Bronchial epithelial cell (primary cell): ENCODE measurements at regions not wholly inside any gene's neighbourhood (a gene's known extent, or its start where the extent isn't known, plus 50 kb on each side); places are given as distances from the start of the nearest gene placed in this dataset.
A peak's percentile ranks its signal among the peaks of the same experiment; 100 is the strongest.

ENCODE experiments used
- DNase-seq: peaks from one replicate; pipeline ENCODE4 v3.0.0-alpha.2; 2010; ENCODE audit warnings: low read depth
- FAIRE-seq: peaks from 2 replicates; lab custom pipeline; 2011; peaks lifted over from hg19 to GRCh38; lab: Jason Lieb, UNC
- H3K27me3 ChIP-seq: 2 replicates; pipeline ENCODE4 v1.5.1; 2011; ENCODE audit warnings: low read length; ENCODE audit not compliant: control insufficient read depth, insufficient read depth
- H3K36me3 ChIP-seq: 2 replicates; pipeline ENCODE4 v1.5.1; 2011; ENCODE audit warnings: low read length; ENCODE audit not compliant: control insufficient read depth, insufficient read depth
- H3K4me3 ChIP-seq: 2 replicates; pipeline ENCODE4 v1.5.1; 2011; ENCODE audit warnings: mild to moderate bottlenecking, low read depth, low read length, control low read depth
- CTCF ChIP-seq: IDR thresholded peaks from 2 replicates; pipeline ENCODE4 v1.5.1; 2011; ENCODE audit warnings: mild to moderate bottlenecking, moderate library complexity, low read length, control low read depth, inconsistent platforms; ENCODE audit not compliant: insufficient read depth, severe bottlenecking

GRCh38 chr13:102960959-102961358, 105.3 kb downstream of the SLC10A2 start:
- FAIRE-seq, result peak; percentile 40
- TF ChIP-seq CTCF, result no peak

GRCh38 chr13:102956449-102956848, 109.8 kb downstream of the SLC10A2 start:
- Histone ChIP-seq H3K27me3 (no peaks in the 10 kb centered on the region), H3K4me3 (no peak overlapping the region), H3K36me3 (no peaks in the 10 kb centered on the region)
- TF ChIP-seq CTCF, result no peak
- no peak for FAIRE-seq
- no peak for DNase-seq

More at GRCh38 chr13:102960959-102961358, 105.3 kb downstream of the SLC10A2 start:
- no peak overlapping the region for H3K4me3 ChIP-seq
- H3K36me3 ChIP-seq, result no peaks in the 10 kb centered on the region
- no peaks in the 10 kb centered on the region for H3K27me3 ChIP-seq
- no peak for DNase-seq

GRCh38 chr13:102954350-102954749, 108.5 kb downstream of the ERCC5 start:
- Histone ChIP-seq H3K36me3 (no peaks in the 10 kb centered on the region), H3K27me3 (no peaks in the 10 kb centered on the region), H3K4me3 (no peak overlapping the region)
- DNase-seq, result no peak
- no peak for FAIRE-seq
- TF ChIP-seq CTCF, result no peak

- no peak for FAIRE-seq
- no peaks in the 10 kb centered on the region for H3K36me3 ChIP-seq
- no peak overlapping the region for H3K4me3 ChIP-seq
- no peak for DNase-seq
- TF ChIP-seq CTCF, result no peak
- no peaks in the 10 kb centered on the region for H3K27me3 ChIP-seq
Measured at GRCh38 chr13:102951808-102952207, 106.0 kb downstream of the ERCC5 start.

GRCh38 chr13:102947745-102948405, 102.0 kb downstream of the ERCC5 start:
- FAIRE-seq, result no peak
- no peaks in the 10 kb centered on the region for H3K36me3 ChIP-seq
- H3K27me3 ChIP-seq, result no peaks in the 10 kb centered on the region
- DNase-seq, result no peak
- no peak for TF ChIP-seq CTCF
- H3K4me3 ChIP-seq, result no peak overlapping the region

- Histone ChIP-seq H3K36me3 (no peaks in the 10 kb centered on the region), H3K4me3 (no peak overlapping the region), H3K27me3 (no peaks in the 10 kb centered on the region)
- no peak for TF ChIP-seq CTCF
- no peak for DNase-seq
- no peak for FAIRE-seq
Measured at GRCh38 chr13:102945886-102946285, 100.1 kb downstream of the ERCC5 start.
